ENCODE measurements at regions not wholly inside any gene's neighbourhood (a gene's known extent, or its start where the extent isn't known, plus 50 kb on each side); places are given as distances from the start of the nearest gene placed in this dataset.

- no peak for TF ChIP-seq CTCF (IDR thresholded peaks at IDR 0.05; ENCODE audit: borderline replicate concordance, extremely low read depth, low read length, poor library complexity, severe bottlenecking)
- TF ChIP-seq EZH2 (IDR thresholded peaks at IDR 0.05; ENCODE audit: borderline replicate concordance, low read depth, low read length, severe bottlenecking): no peak
These were observed 70.4 kb upstream of the PRDM9 start for GRCh38 chr5:23437011-23437410.

Data from DND-41 (cell line).